ENCODE measurements at regions not wholly inside any gene's neighbourhood (a gene's known extent, or its start where the extent isn't known, plus 50 kb on each side); places are given as distances from the start of the nearest gene placed in this dataset.

DNA sequence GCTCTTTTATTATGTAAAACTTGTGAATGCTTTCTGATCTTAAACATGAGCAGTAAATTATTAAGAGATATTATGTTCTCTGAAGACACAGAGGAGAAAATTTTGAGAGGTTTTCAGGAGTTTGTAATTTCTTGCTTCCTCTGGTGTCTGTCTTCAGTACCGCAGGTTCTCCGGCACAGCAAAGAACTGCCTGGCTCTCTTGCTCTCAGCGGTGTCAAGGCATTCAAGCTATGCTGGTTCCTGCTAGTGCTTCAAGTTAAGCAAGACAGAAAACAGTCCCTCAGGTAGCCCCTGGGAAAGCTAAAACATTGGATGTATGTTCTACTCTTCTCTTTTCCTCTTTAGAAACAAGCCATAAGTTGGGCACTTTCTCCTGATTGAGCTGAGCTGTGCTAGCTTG, 120.2 kb upstream of the CENPE start:
- H3K4me3 ChIP-seq (ENCODE audit: low read depth, low read length), result no peak overlapping the region

DNA sequence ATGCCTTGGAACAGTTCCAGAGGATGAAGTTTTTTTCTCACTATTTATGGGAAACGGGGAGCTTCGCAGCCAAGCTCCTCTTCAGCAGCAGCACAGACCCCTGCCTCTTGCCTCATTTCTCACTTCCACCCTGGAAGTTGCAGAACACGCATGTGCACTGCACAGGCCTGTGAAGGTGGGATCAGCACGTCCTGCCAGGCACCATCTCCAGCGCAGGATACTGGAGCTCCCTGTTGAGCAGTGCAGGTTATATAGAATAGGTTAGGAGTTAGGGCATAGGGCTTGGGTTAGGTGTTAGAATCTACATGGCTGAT, 110.1 kb upstream of the CENPE start:
- H3K4me3 ChIP-seq (ENCODE audit: low read depth, low read length), result no peak overlapping the region

- H3K4me3 ChIP-seq (ENCODE audit: low read depth, low read length), result no peak overlapping the region
These were observed 109.5 kb upstream of the CENPE start for GRCh38 chr4:103307453-103308247.

DNA sequence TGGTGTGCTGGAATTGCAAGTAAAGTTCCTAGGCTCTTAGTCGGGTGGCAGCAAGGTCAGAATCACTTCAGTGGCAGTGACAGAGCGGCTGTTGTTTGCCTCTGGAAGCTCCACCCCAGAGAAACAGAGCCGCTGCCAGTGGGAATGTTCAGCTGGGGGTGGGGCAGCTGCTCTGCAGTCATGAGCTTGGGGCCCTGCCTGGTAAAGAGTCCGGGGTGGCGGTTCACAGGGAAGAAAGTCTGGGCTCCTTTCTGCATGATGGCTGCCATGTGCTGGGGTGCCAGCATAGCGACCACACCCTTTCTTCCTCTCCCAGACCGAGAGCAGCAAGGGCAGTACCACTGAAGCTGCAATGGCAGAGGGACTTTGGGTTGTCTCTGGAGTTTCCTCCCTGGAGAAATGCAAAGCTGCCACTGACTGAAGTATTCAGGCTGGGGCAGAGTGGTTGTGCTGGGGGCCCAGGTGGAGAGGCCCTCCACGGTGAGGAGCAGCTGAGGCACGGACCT, 108.8 kb upstream of the CENPE start:
- H3K4me3 ChIP-seq (ENCODE audit: low read depth, low read length), result no peak overlapping the region

- no peak overlapping the region for H3K4me3 ChIP-seq (ENCODE audit: low read depth, low read length)
These were observed 107.2 kb upstream of the CENPE start for GRCh38 chr4:103305355-103305754.

DNA sequence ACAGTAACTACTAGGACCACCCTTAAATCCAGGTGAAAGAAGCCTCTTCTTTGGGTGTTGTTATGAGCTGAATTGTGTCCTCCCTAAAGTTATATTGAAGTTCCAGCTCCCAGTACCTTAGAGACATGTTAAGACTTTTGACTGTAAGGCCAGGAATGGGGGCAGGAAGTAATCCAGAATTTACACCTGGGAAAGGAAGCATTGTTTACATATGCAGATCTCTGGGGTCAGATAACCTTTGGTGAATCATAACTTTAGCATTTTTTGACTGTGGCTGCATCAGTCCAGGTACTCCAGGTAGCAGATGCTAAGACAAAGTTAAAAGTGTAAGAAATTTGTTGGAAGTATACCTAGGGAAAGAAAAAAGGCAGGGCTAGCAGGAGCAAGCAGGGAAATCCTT, 104.9 kb upstream of the CENPE start:
- H3K4me3 ChIP-seq (ENCODE audit: low read depth, low read length), result no peak overlapping the region

GRCh38 chr4:103292959-103293358, 94.8 kb upstream of the CENPE start:
- H3K4me3 ChIP-seq (ENCODE audit: low read depth, low read length), result no peak overlapping the region

DNA sequence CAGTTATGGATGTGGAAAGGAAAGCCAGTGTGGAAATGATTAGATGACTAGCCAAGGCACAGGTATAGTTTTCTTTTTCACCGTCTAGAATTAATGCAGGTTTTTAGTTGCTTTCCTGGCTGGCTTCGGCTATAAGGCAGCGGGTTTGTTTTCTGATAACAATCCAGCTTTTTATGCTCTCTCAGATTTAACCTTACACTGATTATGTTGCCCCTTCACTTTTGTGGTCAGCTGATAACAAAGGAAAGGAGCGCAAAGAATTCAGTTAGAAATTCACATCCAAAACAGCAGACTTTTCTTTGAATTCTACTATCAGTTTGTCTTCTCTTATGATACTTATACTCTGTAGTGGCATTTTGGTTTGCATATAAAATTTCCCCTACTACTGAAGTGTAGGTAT, 94.2 kb upstream of the CENPE start:
- H3K4me3 ChIP-seq (ENCODE audit: low read depth, low read length), result no peak overlapping the region

DNA sequence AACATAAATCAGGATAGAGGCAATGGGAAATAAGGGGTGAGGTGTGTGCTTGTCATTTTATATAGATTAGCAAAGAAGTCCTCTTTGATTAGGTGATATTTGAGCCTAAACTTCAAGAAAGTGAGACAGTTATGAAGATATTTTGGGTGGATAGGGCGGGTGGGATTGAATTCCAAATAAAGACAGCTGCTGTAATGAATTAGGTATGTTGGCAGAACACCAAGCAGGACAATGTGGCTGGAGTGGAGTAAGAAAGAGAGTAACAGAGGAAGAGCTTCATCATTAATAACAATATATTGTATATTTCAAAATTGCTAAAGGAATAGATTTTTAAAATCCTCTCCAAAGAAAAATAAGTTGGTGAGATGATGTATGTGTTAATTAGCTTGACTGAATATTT, 91.0 kb upstream of the CENPE start:
- no peak overlapping the region for H3K4me3 ChIP-seq (ENCODE audit: low read depth, low read length)

GRCh38 chr4:103272174-103272573, 74.0 kb upstream of the CENPE start:
- H3K4me3 ChIP-seq (ENCODE audit: low read depth, low read length), result no peak overlapping the region

DNA sequence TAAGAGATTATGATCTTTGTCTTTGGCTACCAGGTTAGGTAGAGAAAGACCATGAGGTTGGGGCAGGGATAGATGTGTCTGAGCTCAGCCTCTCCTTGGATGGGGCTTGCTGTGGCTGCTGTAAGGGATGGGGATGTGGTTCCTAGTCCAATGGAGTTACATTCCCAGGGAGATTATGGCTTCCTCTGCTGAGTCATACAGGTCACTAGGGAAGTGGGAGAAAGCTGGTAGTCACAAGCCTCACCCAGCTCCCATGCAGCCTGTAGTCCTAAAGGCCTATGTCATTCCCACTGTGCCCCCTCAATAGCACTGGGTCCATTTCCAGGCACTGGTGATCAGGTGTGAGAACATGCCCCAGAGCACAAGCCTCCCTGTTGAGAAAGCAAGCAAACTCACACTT, 70.6 kb upstream of the CENPE start:
- H3K4me3 ChIP-seq (ENCODE audit: low read depth, low read length), result no peak overlapping the region

- H3K4me3 ChIP-seq (ENCODE audit: low read depth, low read length), result no peak overlapping the region
These were observed 66.8 kb upstream of the CENPE start for GRCh38 chr4:103264905-103265304.

GRCh38 chr4:103256068-103256467, 57.9 kb upstream of the CENPE start:
- H3K4me3 ChIP-seq (ENCODE audit: low read depth, low read length), result peak overlapping the region; percentile 27
